GM12873 (cell line): ENCODE measurements at regions not wholly inside any gene's neighbourhood (a gene's known extent, or its start where the extent isn't known, plus 50 kb on each side); places are given as distances from the start of the nearest gene placed in this dataset.
A peak's percentile ranks its signal among the peaks of the same experiment; 100 is the strongest.

Experiments used
- TF ChIP-seq, protein P1 (sequence below): IDR thresholded peaks from 2 replicates; pipeline ENCODE4 v1.5.1; 2012; ENCODE audit warnings: low read depth, mild to moderate bottlenecking, moderate library complexity, low read length, control low read depth; ENCODE audit not compliant: insufficient read depth; ENCODE audit errors: missing control alignments

- TF ChIP-seq, protein P1, sequence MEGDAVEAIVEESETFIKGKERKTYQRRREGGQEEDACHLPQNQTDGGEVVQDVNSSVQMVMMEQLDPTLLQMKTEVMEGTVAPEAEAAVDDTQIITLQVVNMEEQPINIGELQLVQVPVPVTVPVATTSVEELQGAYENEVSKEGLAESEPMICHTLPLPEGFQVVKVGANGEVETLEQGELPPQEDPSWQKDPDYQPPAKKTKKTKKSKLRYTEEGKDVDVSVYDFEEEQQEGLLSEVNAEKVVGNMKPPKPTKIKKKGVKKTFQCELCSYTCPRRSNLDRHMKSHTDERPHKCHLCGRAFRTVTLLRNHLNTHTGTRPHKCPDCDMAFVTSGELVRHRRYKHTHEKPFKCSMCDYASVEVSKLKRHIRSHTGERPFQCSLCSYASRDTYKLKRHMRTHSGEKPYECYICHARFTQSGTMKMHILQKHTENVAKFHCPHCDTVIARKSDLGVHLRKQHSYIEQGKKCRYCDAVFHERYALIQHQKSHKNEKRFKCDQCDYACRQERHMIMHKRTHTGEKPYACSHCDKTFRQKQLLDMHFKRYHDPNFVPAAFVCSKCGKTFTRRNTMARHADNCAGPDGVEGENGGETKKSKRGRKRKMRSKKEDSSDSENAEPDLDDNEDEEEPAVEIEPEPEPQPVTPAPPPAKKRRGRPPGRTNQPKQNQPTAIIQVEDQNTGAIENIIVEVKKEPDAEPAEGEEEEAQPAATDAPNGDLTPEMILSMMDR = no peak
Measured at GRCh38 chr13:111456452-111457230, 136.2 kb downstream of the TEX29 start.

DNA sequence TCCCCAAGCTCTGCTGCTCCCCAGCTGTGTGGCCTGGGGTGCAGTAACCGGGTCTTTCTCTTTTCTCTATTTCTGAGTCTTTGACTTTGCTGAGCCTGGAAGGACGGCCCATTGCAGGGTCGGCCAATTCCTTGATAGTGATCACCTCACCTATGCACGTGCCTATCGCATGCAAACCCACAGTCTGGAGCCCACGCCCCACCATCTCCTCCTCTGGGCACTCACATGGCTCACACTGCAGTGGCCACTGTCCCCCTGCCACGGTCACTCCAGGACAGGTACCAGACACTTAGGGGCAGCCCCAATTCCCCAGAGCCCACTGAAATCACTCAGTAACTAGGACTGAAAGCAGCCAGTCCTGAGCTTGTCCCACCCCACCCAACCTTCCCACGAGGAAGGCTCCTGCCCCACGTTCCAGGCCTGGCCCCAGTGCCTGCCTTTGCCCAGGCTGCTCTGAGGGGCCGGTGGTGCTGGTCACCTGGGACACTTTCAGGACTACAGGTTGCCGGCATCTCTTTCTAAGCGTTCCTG lies 137.6 kb downstream of the TEX29 start:
- TF ChIP-seq, protein P1 = no peak

DNA sequence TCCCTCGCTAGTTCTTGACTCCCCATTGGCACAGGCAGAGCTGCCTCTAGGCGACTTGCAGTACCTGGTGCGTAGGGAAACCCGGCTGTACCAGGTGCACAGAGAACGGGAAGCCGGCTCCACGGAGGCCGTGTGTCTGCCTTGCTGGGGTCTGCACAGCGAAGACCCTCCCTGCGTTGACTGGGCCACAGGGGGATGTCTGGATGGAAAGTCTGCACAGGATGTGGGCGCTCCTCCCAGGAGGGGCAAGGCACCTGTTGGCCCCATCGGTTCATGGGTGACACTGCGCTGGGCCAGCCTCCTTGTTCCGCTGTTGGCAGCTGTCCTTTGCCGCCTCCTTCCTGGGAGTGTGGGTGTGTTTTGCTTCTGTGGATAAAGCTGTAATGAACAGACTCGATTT lies 138.3 kb downstream of the TEX29 start:
- TF ChIP-seq, protein P1 = no peak

- TF ChIP-seq, protein P1 = no peak
Measured at GRCh38 chr13:111459803-111460547, 139.5 kb downstream of the TEX29 start.

DNA sequence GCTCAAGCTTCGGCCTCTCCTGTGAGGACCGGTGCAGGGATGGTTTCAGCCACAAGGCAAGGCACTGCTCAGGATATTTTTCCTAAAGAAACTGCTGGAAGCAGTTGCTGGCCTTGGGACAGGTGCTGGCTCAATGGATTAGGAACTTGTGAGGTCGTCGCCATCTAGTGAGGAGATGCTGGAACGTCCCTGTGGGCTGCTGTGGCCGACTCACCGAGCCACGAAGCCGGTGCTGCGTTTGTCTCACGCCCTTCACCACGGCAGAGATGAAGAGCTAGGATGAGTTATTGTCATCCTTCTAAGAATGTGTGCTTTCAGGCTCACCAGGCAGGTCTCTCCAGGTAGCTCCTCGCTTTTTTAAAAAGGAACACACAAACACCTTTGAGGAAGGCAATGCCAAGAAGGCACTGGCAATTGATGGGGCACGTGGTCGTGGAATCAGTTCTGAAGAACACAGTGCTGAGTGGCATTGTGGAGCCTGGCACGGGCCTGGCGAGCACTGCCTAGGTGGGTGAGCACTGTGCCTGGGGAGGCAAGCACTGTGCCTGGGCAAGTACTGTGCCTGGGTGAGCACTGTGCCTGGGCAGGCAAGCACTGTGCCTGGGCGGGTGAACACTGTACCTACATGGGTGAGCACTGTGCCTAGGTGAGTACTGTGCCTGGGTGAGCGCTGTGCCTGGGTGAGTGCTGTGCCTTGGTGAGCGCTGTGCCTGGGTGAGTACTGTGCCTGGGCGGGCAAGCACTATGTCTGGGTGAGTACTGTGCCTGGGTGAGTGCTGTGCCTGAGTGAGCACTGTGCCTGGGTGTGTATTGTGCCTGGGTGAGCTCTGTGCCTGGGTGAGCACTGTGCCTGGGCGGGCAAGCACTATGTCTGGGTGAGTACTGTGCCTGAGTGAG lies 140.4 kb downstream of the TEX29 start:
- TF ChIP-seq, protein P1 = peak; percentile 33

DNA sequence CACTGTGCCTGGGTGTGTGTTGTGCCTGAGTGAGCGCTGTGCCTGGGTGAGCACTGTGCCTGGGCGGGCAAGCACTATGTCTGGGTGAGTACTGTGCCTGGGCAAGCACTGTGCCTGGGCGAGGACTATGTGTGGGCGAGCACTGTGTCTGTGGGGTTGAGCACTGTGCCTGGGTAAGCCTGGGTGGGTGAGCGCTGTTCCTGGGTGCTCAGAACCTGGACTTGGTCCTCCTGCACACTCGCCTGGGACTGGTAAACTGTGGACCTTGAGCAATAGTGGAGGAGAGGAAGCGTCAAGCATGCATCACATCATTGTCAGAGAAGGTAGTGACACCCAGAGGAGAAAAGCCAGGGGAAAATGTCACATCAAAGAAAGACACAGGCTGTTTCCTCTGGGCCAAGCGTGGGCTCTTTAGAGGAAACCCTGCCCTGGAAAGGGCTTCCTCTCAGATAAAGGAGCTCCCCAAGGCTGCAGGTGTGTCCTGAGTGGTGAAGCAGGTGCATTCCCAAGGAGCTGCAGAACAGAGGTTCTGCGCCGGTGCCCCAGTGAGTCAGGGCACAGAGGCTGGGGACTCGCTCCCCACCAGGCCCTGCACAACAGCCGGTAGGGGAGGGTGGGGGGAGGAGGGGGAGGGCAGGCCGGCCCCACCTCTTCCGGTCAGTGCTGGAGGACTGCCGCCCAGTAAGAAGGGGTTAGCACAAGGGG lies 141.2 kb downstream of the TEX29 start:
- TF ChIP-seq, protein P1 = no peak
